GM06990 (cell line): ENCODE measurements at regions not wholly inside any gene's neighbourhood (a gene's known extent, or its start where the extent isn't known, plus 50 kb on each side); places are given as distances from the start of the nearest gene placed in this dataset.

Experiments
- DNase-seq: peaks from one replicate; pipeline ENCODE4 v3.0.0-alpha.2; 2011; ENCODE audit not compliant: insufficient read length; ENCODE audit errors: extremely low read depth
- H3K27me3 ChIP-seq: replicated peaks from 2 replicates; pipeline ENCODE4 v1.6.0; 2011; ENCODE audit warnings: low read length; ENCODE audit not compliant: control insufficient read depth, insufficient read depth
- H3K36me3 ChIP-seq: 2 replicates; pipeline ENCODE4 v1.5.1; 2011; ENCODE audit warnings: low read length; ENCODE audit not compliant: control insufficient read depth, insufficient read depth
- H3K4me3 ChIP-seq: replicated peaks from 2 replicates; pipeline ENCODE4 v1.5.1; 2011; ENCODE audit warnings: low read depth, mild to moderate bottlenecking, control low read depth, low read length
- CTCF ChIP-seq: IDR thresholded peaks from 2 replicates; pipeline ENCODE4 v1.5.1; 2011; ENCODE audit warnings: low read length, control low read depth, mild to moderate bottlenecking, inconsistent platforms; ENCODE audit not compliant: insufficient read depth, poor library complexity, severe bottlenecking

- no peak for DNase-seq
- H3K36me3 ChIP-seq, result no peaks in the 10 kb centered on the region
- H3K4me3 ChIP-seq, result no peak overlapping the region
- no peaks in the 10 kb centered on the region for H3K27me3 ChIP-seq
- TF ChIP-seq CTCF, result no peak
Measured at GRCh38 chr2:193539188-193539587, 1344.5 kb upstream of the TMEFF2 start.

GRCh38 chr2:193538061-193538460 lies 1343.3 kb upstream of the TMEFF2 start:
- no peaks in the 10 kb centered on the region for H3K36me3 ChIP-seq
- no peak overlapping the region for H3K4me3 ChIP-seq
- H3K27me3 ChIP-seq, result no peaks in the 10 kb centered on the region
- no peak for DNase-seq
- TF ChIP-seq CTCF, result no peak

GRCh38 chr2:193537531-193537930 lies 1342.8 kb upstream of the TMEFF2 start:
- Histone ChIP-seq H3K4me3 (no peak overlapping the region), H3K36me3 (no peaks in the 10 kb centered on the region), H3K27me3 (no peaks in the 10 kb centered on the region)
- no peak for TF ChIP-seq CTCF
- DNase-seq, result no peak

GRCh38 chr2:193528458-193528857 lies 1333.7 kb upstream of the TMEFF2 start:
- no peak for TF ChIP-seq CTCF
- Histone ChIP-seq H3K4me3 (no peak overlapping the region), H3K36me3 (no peaks in the 10 kb centered on the region), H3K27me3 (no peaks in the 10 kb centered on the region)
- DNase-seq, result no peak

GRCh38 chr2:193527146-193527545 lies 1332.4 kb upstream of the TMEFF2 start:
- Histone ChIP-seq H3K36me3 (no peaks in the 10 kb centered on the region), H3K27me3 (no peaks in the 10 kb centered on the region), H3K4me3 (no peak overlapping the region)
- TF ChIP-seq CTCF, result no peak
- no peak for DNase-seq

GRCh38 chr2:193523662-193524061 lies 1328.9 kb upstream of the TMEFF2 start:
- DNase-seq, result no peak
- TF ChIP-seq CTCF, result no peak
- Histone ChIP-seq H3K36me3 (no peaks in the 10 kb centered on the region), H3K27me3 (no peaks in the 10 kb centered on the region), H3K4me3 (no peak overlapping the region)
